NCI-H187 treated with DMSO at 0.1 percent for 48 hours (cell line): ENCODE measurements at regions not wholly inside any gene's neighbourhood (a gene's known extent, or its start where the extent isn't known, plus 50 kb on each side); places are given as distances from the start of the nearest gene placed in this dataset.

Experiments used
- DNase-seq: peaks from one replicate; lab custom pipeline; 2025; lab: John Stamatoyannopoulos, UW

- no peak for DNase-seq
Measured at GRCh38 chr3:40995271-40995670, 204.0 kb upstream of the CTNNB1 start.

GRCh38 chr3:40996382-40996781, 202.9 kb upstream of the CTNNB1 start:
- DNase-seq: no peak

GRCh38 chr3:40996827-40997710, 202.2 kb upstream of the CTNNB1 start:
- no peak for DNase-seq

- no peak for DNase-seq
Measured at GRCh38 chr3:40997711-40998519, 201.4 kb upstream of the CTNNB1 start.

- no peak for DNase-seq
Measured at GRCh38 chr3:40999682-41000081, 199.6 kb upstream of the CTNNB1 start.

- DNase-seq: no peak
Measured at GRCh38 chr3:41000471-41000870, 198.8 kb upstream of the CTNNB1 start.

- peak; percentile 5 for DNase-seq
Measured at GRCh38 chr3:41001556-41001955, 197.7 kb upstream of the CTNNB1 start.

- DNase-seq: no peak
Measured at GRCh38 chr3:41002104-41002503, 197.2 kb upstream of the CTNNB1 start.

GRCh38 chr3:41007399-41007798, 191.9 kb upstream of the CTNNB1 start:
- no peak for DNase-seq

- DNase-seq: no peak
Measured at GRCh38 chr3:41011854-41012253, 187.5 kb upstream of the CTNNB1 start.

- DNase-seq: no peak
Measured at GRCh38 chr3:41018855-41019254, 180.4 kb upstream of the CTNNB1 start.

GRCh38 chr3:41024031-41024836, 175.1 kb upstream of the CTNNB1 start:
- no peak for DNase-seq

GRCh38 chr3:41026394-41027177, 172.7 kb upstream of the CTNNB1 start:
- DNase-seq: no peak

- DNase-seq: no peak
Measured at GRCh38 chr3:41029356-41029755, 169.9 kb upstream of the CTNNB1 start.

GRCh38 chr3:41030220-41030619, 169.1 kb upstream of the CTNNB1 start:
- no peak for DNase-seq

GRCh38 chr3:41031401-41031800, 167.9 kb upstream of the CTNNB1 start:
- DNase-seq: no peak

GRCh38 chr3:41033956-41034519, 165.3 kb upstream of the CTNNB1 start:
- no peak for DNase-seq

- no peak for DNase-seq
Measured at GRCh38 chr3:41035456-41036022, 163.8 kb upstream of the CTNNB1 start.

- DNase-seq: no peak
Measured at GRCh38 chr3:41037651-41038334, 161.5 kb upstream of the CTNNB1 start.

GRCh38 chr3:41040256-41040655, 159.0 kb upstream of the CTNNB1 start:
- no peak for DNase-seq
